Activated CD4-positive, alpha-beta T cell treated with anti-CD3 and anti-CD28 coated beads for 1 hour (primary cell): ENCODE measurements at regions not wholly inside any gene's neighbourhood (a gene's known extent, or its start where the extent isn't known, plus 50 kb on each side); places are given as distances from the start of the nearest gene placed in this dataset.

Source experiments
- DNase-seq: peaks from one replicate; pipeline ENCODE4 v3.0.0-alpha.2; 2020

DNA sequence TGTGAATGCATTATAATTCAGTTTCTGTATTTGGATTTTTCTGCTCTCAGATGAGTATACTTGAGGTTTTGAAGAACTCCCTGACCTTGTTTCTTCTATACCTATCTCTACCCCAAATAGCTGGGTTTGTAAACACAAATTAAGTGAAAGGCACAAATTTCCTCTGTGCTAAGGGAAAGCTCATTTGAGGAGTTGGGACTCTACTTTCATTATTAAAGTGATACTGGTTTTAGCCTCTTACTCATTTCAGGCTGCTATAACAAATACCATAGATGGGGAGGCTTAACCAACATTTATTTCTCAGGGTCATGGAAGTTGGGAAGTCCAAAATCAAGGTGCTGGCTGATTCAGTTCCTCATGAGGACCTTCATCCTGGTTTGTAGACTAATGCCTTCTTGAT lies 97.2 kb upstream of the ANKH start:
- DNase-seq: no peak

DNA sequence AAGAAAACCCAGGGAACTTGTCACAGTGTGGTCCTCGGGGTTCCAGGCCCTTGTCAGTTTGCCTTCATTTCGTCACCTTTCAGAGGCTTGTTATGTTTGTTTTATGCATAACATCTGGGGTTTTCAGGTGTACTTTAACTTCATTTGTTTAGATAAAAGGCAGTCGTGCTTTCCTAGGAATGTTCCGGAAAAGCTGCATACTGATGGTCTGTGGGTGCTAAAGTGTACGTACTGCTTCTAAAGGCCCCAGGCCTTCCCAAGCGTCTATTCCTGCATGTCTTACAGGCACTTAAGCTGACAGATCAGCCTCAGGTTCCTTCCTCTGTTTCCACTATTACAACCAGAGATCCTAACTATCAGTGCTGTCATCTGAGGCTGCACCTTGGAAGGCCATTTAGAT lies 95.6 kb upstream of the ANKH start:
- no peak for DNase-seq

GRCh38 chr5:14965815-14966214 lies 94.2 kb upstream of the ANKH start:
- no peak for DNase-seq

GRCh38 chr5:14962604-14963003 lies 91.0 kb upstream of the ANKH start:
- no peak for DNase-seq

- DNase-seq: no peak
Measured at GRCh38 chr5:14960120-14960462, 88.5 kb upstream of the ANKH start.

- DNase-seq: no peak
Measured at GRCh38 chr5:14959399-14960119, 88.0 kb upstream of the ANKH start.

- DNase-seq: no peak
Measured at GRCh38 chr5:14958188-14958587, 86.6 kb upstream of the ANKH start.

DNA sequence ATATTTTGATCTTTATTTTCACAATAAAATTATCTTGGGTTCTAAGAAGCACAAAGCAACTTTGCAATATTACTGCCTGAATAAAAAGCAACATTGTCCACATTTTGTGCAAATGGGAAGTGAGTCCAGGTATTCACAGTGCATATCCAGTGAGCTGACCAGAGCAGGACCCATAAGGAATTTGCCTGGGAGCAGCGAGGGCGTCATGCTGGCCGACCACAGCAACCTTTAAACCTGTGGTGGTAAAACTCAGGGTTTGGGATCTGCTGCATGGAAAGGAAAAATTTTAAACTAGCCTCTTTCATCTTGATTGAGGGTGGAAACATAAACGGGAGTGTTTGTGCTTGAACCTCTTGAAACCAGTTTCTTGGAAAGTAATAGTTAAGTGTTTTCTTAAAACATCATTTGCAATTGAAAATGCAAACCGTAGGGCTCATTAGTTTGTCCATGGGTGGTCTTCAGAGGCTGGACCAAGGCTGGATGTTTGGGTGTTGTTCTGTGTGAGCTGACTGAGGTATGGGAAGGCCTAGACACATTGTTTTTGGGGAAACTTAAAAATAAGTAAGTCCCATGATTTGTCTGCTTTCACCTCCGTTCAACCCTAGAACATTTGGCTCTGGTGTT lies 85.0 kb upstream of the ANKH start:
- DNase-seq: no peak

DNA sequence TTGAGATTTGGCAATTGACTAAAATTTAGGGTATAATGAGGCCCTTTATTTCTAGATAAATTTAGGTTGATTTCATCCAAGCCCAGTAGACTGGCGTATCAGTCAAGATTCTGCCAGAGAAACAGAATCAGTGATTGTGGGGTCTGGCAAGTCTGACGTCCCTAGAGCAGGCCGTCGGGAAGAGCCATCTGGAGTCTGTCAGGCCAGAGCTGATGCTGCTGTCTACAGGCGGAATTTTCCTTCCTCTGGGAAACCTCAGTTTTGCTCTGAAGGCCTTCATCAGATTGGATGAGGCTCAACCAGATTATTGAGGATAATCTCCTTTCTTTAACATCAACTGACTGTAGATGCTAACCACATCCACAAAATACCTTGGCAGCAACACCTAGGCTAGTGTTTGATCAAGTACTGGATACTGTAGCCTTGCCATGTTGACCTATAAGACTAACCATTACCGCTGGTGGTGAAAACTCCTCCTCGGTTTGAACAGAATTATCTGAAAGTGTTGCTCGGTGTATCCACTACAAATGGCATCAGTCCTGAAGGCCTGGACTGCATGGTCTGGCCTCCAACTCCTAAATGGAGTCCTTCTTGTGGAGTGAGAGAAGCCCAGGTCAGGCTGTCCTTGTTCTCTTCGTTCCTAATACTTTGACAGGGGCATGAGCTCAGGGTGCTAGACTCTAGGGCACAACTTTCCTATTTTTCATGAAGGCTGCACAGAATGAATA lies 83.2 kb upstream of the ANKH start:
- no peak for DNase-seq

DNA sequence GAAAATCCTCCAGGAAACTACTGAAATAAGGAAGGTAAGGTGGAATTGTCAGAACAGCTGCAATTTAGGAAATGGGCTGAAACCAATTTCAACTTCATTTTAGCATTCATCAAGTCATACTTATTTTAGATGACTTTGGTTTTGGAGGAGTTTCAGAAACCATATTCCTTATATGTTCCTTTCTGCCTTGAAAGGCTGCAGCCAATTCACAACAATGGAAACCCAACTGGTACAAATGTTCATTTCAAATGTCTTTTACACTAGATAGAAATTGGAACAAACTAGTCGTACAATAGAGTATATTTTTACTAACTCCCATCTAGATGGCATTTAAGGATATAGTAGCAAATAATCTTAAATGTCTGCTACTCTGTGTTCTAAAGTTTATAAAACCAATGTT lies 82.6 kb upstream of the ANKH start:
- DNase-seq: no peak

GRCh38 chr5:14953075-14953607 lies 81.6 kb upstream of the ANKH start:
- DNase-seq: no peak

GRCh38 chr5:14948383-14948782 lies 76.8 kb upstream of the ANKH start:
- DNase-seq: no peak

- no peak for DNase-seq
Measured at GRCh38 chr5:14946815-14947620, 75.4 kb upstream of the ANKH start.

DNA sequence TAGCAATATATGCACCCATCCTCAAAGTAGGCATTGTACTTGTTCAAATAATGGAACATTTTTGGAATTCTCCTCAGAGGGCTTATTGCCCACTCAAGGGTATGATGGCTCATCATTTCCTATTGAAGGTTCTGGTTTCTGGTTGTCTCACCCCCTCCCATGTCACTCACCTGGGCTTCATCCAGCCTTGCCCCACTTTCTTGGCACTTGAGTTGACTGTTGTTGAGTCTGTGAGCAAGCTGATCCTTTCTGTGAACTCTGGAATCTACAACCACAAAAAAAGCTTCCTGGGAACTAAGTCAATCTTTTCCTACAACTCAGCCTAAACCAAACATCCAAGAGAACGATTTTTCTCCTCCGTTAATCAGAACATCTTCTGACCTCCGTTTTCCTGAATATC lies 73.9 kb upstream of the ANKH start:
- no peak for DNase-seq

DNA sequence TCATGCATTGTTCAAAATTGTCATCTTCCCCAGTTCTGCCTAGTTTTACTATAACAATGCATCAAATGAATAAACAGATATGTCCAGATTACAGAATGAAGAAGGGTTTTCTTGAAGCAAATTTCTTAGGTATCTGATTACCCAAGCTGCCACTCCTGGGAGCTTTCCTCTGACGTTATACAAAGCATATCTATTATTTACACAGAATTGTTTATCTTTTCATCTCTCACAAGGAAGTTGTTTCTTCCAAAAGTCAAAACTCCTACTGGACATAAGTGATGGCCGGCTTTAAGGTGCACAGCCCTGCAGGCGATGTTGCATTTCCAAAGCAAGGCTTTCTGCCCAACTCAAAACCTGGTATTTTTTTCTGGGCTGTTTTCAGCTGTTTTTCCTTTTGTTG lies 73.4 kb upstream of the ANKH start:
- DNase-seq: no peak

GRCh38 chr5:14944350-14944739 lies 72.8 kb upstream of the ANKH start:
- no peak for DNase-seq

GRCh38 chr5:14942212-14942611 lies 70.6 kb upstream of the ANKH start:
- DNase-seq: no peak

DNA sequence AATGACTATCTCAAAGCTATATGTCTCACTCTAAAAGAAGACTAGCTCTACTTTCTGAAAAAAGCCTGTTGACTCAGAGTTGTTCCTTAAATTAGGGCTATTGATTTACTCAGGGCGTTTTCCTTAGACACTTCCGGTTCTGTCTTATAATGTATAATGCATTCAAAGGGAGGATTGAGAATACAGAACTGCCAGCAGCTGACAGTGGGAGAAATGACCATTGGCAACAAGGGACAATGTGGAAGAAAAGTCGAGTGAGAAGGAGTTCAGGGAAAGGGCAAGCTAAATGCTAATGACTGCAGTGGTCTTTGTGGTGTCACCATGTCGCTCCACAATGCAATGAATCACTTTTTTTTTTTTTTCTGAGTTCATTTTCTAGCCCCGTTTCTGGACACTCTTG lies 65.7 kb upstream of the ANKH start:
- DNase-seq: no peak

GRCh38 chr5:14936588-14936987 lies 65.0 kb upstream of the ANKH start:
- no peak for DNase-seq

GRCh38 chr5:14935341-14935740 lies 63.8 kb upstream of the ANKH start:
- no peak for DNase-seq

GRCh38 chr5:14932902-14933469 lies 61.4 kb upstream of the ANKH start:
- DNase-seq: no peak

GRCh38 chr5:14930486-14930885 lies 58.9 kb upstream of the ANKH start:
- no peak for DNase-seq
